Fibroblast of skin of right quadriceps (primary cell): ENCODE measurements at regions not wholly inside any gene's neighbourhood (a gene's known extent, or its start where the extent isn't known, plus 50 kb on each side); places are given as distances from the start of the nearest gene placed in this dataset.

Experiments
- DNase-seq: peaks from one replicate; pipeline ENCODE4 v3.0.0-alpha.2; 2013

DNA sequence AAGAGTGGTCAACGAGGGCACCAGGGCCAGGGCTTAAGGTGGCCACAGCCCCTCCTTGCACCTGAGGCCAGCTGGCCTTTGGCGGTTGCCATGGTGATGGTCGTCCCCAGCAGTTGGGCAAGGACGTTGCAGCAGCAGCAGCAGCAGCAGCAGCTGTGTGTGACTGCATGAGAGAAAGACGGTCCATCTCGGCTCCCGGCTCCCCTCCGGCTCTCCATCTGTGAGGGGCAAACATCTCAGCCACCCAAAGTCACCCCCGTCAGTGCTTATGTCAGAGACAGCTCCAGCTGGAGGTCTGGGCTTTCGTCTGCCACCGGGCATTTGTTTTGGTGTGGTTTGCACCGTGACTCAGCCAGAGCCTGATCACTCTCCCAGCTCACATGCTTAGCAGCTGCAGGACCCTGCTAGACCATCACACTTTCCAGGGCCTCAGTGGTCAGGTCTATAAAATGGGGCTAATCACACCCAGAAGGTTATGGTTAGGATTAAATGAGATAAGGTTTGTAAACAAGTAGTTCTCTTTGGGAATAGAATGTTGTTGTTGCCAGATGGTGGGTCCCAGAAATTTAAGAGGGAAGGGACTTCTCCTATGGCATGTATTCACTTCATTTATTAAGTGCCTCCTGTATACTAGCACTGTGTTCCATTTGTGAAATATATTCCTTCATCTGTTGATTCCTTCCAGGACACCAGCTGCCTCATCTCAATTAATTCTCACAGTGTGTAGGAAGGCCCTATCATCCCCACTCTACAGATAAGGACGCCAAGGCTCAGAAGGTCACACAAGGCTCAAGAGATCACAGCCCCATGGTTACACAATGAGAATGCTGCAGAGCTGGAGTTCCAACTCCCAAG lies 212.6 kb upstream of the LHX5 start:
- no peak for DNase-seq

DNA sequence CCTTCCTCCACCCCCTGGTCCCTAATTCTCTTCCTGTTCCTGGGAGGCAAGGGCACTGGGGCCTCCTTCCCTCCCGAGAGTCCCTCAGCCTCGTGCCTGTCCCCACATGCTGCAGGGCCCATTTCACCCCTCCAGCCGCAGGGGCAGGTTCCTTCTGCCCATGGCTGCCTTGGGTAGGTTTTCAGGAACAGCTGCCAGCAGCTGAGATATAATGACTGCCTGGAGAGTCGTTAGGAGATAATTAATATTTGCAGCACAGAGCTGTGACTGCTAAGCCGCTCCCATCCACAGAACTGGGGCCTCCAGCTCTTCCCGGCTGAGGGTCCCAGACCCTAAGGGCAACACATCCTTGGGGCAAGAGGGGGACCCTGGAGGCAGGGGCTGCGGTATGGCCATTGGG lies 211.9 kb upstream of the LHX5 start:
- DNase-seq, result no peak

DNA sequence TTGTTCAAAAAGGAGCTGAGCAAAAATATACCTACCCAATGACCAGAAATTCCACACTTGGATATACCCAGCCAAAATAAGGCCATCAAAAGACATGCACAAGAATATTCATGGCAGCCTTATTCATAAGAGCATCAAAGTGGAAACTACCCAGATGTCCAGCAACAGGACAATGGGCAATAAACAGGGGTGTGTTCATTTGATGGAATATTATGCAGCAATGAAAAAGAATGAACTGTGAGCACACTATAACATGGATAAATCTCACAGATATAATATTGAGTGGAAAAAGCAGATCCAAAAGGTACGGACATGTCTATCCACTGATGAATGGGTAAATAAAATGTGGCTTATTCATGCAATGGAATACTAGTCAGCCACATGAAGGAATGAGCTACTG lies 209.2 kb upstream of the LHX5 start:
- no peak for DNase-seq

DNA sequence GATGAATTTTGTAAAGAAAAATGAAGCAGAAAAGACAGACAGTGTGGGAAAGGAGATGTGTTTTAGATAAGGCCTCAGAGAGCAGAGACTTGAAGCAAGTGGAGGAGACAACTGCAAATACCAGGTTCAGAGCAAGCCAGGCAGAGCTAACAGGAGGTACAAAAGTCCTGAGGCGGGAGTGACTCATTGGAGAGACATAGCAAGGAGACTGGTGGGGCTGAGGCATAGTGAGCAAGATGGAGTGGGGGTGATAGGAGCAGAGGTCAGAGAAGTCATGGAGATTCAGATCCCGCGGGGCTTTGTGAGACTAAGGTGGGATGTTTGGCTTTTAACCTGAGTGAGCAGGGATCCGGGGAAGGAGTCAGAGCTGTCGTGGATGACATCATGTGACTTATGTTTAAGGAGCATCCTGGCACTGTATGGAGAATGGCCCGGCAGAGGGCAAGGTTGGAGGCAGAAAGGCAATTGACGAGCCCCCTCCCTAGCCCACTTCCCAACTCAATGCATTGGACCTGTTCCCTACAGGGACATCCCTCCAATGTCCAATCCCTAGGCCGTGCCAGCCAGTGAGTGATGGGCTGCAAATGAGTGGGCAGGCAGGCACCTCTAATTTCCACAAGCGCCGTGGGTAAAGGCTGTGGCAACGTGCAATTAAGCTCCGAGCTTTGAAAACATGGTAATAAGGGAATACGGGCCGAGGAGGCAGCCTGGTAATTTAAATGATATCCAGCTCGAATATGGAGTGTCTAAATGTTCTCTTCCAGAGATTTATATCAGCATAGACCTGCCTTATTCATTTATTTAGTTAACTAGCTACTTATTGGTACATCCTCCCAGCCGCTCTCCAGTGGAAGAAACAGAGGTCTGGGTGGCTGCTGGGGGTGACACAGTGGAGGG lies 206.8 kb upstream of the LHX5 start:
- no peak for DNase-seq

DNA sequence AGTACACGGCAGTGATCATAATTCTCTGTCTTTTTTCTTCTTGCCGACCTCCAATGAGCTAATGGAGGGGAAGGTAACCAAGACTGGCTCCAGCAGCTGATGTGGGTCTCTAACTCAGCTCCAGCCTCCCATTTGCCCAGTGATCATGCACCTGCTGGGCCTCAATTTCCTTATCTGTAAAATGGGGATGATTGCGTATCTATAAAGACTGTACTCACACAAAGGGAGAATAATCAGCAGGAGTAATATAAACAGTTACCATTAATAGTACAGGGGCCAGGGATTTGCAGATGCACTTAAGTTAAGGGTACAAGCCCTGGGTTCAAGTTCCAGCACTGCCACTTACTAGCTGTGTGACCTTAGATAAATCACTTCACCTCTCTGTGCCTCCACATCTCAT lies 204.9 kb upstream of the LHX5 start:
- DNase-seq, result no peak

DNA sequence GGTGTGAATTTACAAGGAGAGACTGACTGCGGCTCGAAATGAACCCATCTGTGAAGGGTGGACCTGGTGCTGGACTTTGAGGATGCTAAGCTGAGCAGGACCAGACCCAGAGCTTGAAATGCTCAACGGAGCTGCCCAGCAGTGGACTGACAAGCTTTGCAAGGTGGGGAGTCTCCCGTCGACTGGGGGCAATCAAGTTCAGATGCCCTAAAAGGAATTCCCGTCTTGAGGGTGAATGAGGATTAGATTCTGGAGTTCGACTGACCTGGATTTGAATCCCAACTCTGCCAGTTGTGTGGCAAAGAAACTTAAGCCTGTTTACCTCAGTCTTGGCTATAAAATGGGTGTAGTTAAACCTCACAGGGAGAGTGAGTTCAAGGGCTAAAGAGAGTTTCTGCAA lies 204.4 kb upstream of the LHX5 start:
- DNase-seq, result no peak

DNA sequence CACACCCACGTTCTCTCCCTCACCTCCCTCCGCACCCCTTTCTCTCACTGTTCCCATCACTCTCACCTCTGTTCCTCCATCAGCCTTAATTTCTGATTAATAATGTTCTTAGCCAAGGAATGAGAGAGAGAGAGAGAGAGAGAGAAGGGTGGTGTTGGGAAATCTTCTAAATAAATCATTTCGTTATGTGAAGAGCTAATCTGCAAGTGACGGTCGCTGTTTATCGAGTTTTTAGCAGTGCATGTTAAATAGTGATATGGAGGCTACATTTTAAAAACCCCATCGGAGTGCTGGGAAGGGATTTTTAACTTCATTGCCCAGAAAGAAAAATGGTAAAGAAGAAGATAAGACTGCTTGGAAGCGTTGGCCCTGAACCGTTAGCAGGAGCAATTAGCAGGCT lies 203.3 kb upstream of the LHX5 start:
- no peak for DNase-seq

DNA sequence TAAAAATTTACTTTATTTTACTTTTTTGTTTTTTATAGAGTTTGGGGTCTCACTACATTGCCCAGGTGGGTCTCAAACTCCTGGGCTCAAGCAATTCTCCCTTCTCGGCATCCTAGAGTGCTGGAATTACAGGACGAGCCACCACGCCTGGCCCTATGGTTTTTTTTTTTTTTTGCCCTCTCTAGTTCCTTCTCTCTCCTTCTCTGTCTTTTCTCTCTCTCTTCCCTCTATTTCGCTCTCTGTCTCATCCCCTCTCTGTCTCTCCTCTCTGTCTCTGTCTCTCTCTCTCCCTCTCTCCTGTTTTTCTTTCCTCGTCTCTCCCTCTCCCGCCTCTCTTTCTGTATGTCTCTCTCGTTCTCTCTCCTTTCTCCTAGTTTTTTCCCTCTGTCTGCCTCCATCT lies 202.6 kb upstream of the LHX5 start:
- no peak for DNase-seq

DNA sequence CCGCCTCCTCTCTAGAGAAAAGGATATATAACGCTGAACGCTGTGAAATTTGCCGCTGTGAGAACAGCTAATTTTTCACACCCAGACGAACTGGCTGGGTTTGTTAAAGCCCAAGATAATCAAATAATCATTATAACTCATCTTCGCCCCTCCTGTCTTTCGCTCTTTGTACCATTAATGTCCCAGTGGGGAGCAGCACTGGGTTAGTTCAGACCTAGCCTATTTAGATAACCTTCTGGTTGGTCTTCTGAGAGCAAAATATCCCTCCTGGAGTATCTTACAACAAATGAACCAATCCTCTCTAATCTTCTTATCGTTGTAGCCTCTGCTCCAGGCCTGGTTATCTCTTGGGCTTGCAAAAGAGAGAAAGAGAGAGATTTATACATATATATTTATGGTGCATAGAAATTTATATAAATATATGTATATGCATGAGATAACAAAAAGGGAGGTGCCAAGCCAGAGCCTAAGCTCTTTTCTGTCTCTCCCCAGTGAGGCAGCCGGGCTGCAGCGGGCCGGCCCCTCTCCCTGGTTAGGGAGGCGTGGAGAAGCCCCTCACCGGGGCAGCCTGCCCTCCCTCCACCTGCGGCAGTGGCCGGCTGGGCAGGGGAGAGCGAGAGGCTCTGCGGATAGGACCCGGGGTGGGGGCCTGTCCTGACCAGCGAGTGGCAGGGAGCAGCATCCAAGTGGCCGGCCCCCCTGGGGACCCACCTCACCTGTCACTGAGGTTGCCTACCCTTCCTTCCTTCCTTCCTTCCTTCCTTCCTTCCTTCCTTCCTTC lies 202.0 kb upstream of the LHX5 start:
- no peak for DNase-seq

DNA sequence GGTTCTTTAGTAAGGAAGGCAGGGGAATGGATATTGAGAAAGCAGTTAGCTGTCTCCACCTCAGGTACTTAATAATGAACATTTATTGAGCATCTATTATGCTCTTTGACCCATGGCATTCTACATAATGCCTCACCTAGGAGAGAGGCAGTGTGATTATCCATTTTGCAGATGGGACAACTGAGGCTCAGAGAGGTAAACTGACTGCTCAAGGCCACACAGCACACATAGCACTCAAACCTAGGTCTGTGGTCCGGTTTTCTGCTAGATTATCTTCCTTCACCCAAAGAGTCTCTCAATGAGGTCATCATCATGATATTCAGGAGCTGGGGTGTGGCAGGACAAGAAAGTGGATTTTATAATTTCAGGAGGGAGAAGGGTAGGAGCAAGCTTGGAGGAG lies 199.1 kb upstream of the LHX5 start:
- DNase-seq, result no peak

DNA sequence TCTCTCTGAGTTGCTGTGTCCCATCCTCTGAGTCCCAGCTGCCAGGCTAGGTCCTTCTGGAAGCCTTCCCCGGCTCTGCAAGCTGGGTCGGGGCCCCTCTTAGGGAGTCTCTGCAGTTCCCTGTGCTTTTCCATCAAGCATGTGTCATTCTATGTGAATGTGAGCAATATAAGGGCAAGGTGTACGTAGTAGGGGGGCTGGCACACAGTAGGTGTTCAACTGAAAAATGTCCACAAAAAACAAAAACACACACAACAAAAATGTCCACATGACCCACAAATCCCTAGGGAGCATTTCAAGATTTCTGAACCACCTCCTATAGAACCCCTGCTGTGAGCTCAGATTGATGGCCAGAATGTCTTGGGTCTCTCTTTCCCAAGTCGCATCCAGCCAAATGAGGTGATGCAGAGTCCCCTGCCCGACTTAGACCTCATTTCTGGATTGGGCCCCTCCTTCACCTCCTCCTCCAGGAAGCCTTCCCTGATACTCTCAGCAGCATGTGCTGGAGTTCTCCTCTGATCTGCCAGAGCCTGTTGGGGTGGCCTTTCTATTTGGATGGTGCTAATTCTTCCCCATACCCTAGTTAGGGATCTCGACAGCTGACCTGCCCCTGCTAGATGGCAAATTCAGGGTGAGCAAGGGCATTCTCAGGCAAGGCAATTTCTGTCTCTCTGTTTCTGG lies 196.1 kb upstream of the LHX5 start:
- DNase-seq, result no peak

DNA sequence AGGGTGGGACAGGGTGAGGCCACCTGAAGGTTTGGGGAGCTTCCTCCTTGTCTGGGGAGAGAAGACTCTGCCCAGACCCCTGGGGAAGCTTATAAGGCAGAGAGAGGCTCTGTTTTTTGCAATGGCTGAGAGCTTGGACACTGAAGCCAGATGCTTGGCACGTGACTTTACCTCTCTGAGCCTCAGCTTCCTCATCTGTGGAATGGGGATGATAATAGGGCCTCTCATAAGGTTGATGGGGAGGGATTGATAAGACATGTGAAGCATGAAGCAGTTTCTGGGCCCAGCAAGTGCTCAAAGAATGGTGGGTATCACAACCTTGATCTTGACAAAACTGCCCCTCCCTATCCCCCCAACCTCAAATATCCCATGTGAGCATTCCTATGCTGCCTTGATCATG lies 195.4 kb upstream of the LHX5 start:
- no peak for DNase-seq

DNA sequence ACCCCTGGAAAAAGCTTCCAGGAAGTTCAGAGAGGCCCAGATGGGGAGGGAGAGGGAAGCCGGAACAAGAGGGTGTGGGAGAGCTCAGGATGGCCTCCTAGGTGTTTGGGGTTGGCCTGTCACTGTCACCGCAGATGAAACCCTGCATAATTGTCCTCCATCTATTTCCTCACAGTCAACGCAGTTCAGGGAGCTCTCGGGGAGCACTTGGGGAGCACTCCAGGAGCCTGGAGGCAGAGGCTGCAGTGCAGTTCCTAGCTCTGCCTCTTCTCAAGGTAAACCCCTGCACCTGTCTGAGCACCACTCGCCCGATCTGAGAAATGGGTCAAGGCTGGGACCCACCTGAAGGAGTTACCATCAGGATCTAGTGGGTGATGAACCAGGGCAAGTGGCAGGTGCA lies 194.6 kb upstream of the LHX5 start:
- DNase-seq, result no peak

DNA sequence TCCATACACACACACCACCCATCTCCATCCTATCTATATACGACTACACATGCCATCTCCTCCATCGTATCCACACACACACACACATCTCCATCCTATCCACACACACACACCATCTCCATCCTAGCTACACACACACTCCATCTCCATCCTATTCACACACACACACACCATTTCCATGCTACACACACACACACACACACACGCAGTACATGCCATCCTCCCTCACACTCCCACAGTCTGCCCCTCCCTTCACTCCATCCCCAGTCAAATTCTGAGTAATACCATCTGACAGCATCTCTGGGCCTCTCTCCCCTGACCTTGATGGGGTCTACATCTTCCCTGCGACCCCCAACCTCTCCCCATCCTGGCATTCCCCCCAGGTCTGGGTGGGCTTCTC lies 193.8 kb upstream of the LHX5 start:
- no peak for DNase-seq

DNA sequence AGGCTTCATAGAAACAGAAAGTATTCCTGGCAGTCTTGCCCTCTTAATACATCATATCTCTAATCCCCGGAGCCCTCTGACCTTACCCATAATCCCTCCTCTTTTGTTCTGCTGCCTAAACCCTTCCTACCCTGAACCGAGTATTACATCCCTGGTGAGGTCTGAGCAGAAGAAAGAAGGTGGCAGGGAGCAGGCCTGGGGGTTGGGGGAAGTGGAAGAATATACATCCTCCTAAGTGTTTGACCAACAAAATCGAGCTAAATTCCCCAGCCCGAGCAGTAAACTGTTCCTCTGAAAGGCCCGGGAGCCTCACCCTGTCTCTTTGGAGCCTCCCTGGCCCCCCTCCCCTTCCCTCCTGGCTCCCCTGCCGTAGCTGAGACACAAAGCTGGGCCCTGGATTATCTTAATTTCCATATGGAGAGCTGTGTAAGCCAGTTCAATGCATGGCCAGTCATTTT lies 192.6 kb upstream of the LHX5 start:
- no peak for DNase-seq

DNA sequence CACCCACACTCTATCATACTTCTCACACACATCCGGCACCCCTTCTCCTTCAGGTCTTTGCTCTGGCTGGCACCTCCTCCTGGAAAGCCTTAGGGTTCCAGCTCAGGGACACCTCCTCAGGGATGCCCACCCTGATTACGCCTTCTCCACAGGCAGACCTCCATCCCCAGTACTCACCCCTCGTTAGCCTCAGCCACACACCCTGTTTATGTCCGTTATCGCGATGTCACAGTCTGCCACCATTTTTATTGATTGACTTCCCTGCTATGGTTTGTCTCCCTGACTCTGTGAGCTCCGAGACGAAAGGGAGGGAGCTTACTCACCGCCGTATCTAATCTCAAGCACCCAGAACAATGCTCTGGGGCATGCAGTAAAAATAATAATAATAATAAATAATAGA lies 191.7 kb upstream of the LHX5 start:
- DNase-seq, result no peak

DNA sequence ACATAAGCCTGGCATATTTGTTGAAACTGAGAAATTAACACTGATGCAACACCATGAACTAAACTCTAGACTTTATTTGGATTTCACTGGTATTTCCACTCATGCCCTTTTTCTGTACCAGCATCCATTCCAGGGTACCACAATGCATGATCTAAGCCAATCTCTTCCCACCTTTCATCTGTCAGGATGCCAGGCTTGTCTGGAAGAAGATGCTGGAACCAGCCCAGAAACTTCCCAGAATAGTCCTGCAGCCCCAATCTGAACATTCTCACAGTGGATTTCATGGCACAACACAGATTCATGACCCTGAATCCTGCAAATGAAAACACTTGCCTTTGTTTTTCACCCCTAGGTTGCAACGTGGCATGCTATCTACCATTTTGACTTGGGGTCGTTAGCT lies 189.3 kb upstream of the LHX5 start:
- DNase-seq, result no peak

DNA sequence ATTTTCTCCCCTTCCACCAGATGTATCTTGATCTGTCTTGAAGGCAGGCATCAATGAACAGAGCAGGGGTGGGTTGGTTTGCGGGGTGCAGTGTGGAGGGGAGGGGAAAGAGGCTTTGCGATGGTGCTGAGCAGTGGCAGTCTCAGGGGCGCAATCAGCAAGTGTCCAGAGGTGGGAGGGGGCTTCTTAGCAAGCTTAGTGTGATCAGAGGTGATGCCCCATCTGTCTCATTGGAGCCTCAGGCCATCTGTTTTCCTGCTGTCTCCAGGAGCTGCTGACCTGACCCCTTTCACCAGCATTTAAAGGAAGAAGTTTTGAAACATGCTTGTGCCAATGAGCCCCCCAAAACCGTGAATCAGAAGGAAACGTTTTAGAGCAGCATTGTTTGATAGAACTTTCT lies 187.7 kb upstream of the LHX5 start:
- DNase-seq, result no peak

DNA sequence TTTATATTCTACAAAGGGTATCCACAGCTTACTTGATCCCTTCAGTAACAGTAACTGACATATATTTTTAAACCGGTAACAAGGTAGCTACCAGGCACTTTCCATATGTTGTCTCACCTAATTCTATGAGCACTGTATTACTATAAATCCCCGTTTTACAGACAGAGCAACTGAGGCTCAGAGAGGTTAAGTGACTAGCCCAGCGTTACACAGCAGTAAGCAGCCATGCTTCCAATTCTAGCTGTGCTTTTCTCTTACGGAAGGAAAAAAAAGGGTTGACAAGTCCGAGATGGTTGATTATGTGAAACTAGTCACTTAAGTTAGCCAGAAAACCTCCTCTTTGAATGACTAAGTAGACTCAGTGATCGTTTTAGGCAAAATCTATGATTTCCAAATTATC lies 187.3 kb upstream of the LHX5 start:
- no peak for DNase-seq

DNA sequence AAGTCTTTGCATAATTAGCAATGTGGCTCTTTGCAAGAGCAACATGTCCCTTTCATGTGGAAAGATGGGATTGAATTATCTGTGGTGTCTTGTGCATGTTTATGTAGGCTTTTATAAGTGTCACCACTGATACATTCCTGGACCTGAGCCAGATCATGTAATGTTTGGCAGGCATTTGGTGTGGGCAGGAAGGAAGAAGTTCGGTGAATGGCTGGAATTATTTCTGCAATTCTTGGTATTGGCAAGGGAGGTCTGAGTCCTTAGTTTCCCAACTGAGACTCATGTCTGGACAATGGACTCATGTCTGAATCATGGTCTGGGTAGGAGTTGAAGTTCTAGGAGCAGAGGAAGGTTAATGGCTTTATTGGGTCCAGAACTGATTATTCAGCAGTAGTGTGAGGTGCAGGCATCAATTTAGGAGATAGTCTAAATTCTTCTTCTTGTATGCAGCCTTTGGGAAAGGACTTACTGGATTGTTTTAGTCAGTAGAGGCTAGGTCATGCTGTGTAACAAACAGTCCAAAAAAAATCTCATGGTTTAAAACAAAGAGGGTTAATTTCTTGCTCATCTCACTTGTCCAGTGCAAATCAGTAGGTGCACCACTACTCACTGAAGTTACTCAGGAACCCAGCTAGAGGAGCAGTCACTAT lies 186.5 kb upstream of the LHX5 start:
- DNase-seq, result no peak

DNA sequence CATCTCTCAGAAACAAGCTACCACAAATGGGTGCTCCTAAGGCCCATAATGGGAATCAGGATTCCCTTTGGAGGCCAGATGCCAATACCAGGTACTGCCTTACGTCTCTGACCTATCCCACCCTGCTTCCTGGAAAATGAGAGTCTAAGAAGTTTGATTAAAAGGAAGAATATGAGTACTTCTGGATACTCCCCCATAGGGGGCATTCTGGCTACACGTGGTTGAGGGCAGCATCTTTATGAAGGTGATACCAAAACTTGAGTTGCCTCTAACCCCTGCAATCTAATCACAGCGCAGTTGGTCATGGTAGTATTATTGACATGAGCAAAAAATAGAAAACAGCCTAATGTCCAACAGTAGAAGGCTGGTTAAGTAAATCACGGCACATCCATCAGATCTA lies 184.2 kb upstream of the LHX5 start:
- no peak for DNase-seq

DNA sequence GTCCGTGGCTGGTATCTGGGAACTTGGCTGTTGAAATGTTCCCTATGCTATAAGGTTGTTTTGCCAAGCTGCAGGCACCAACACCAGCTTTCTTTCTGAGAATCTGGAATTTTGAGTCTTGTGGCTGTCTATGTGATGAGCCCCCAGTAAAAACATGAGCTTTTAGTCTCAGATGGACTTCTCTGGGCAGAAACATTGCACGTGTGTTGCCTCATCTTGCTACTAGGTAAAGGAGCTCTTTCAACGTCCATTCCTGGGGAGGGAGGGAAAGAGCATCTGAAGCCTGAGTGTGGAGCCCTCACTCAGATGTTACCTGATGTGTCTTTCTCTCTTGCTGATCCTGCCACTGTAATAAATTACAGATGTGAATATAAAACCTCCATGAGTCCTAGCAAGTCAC lies 183.8 kb upstream of the LHX5 start:
- DNase-seq, result no peak
